GM19328 (cell line): ENCODE measurements at regions not wholly inside any gene's neighbourhood (a gene's known extent, or its start where the extent isn't known, plus 50 kb on each side); places are given as distances from the start of the nearest gene placed in this dataset.
"Not testable (repeated sequence)": the region's sequence is repeated elsewhere in the genome, so short reads cannot be mapped to it uniquely, and the experiment has no call there.

ENCODE experiments used
- ATAC-seq: cut with Tn5 transposase; IDR thresholded peaks from one replicate; pipeline ENCODE4 v1.9.1; 2021; ENCODE audit warnings: mild to moderate bottlenecking, moderate library complexity; ENCODE audit not compliant: unreplicated experiment

GRCh38 chr5:32916648-32917047 is 205.5 kb downstream of the NPR3 start:
- ATAC-seq, result no peak

GRCh38 chr5:32928761-32929160 is 217.6 kb downstream of the NPR3 start:
- ATAC-seq, result no peak

DNA sequence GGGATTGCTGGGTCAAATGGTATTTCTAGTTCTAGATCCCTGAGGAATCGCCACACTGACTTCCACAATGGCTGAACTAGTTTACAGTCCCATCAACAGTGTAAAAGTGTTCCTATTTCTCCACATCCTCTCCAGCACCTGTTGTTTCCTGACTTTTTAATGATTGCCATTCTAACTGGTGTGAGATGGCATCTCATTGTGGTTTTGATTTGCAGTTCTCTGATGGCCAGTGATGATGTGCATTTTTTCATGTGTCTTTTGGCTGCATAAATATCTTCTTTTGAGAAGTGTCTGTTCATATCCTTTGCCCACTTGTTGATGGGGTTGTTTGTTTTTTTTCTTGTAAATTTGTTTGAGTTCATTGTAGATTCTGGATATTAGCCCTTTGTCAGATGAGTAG is 220.3 kb downstream of the NPR3 start:
- ATAC-seq, result not testable (repeated sequence)

GRCh38 chr5:32932241-32932935 is 221.3 kb downstream of the NPR3 start:
- ATAC-seq, result no peak

DNA sequence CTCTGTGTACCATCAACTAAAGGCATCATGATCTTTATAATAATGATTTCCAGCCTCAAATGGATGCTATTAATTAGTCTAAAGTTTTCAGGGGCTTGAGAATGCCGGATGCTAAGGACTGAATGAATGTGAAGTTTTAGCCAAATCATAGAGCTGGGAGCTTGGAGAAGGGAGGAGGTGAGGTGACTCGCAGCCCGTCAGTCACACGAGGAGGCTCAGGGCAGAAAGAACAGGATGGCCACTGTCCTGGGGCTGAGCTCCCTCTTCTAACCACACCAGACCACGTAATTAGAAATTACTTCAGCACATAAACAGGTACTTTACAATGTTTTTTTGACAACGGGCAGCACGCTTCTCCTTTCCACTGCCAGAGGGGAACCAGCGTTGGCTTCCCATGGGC is 222.6 kb downstream of the NPR3 start:
- ATAC-seq, result no peak

GRCh38 chr5:32934529-32934928 is 223.4 kb downstream of the NPR3 start:
- no peak for ATAC-seq

- no peak for ATAC-seq
Observed at GRCh38 chr5:32935283-32935682, 224.2 kb downstream of the NPR3 start.

- no peak for ATAC-seq
Observed at GRCh38 chr5:32936329-32936728, 225.2 kb downstream of the NPR3 start.

GRCh38 chr5:32942225-32942989 is 231.3 kb downstream of the NPR3 start:
- ATAC-seq, result peak; percentile 67

DNA sequence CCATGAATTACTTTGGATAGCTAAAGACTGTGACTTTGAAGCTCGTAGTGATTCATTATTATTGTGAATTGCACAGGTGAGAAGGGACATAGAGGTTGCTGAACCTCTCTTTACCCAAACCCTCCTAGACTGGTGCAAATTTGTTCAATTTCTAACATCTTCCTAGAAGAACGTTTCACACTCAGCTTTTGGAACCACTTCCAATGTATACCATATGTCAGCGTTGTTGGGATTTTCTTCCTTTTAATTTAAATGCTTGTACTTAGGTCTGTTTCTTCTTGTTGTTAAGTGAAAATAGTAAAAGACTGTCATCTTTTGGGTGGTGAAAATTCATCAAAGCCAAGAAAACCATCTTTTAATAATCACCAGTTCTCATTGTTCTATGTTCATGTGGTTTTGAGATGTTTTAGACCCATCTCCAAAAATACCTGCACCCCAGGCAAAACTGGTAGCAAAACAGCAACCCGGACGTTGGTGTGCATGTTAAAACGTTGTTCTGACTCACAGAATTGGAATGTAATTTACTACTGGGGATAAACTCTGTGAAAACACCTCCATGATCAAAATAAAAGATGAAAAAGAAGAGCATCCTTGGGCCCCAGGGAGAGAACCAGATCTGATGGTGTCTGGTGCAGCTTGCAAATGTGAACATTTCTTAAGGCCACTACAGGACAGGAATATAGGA is 238.3 kb downstream of the NPR3 start:
- no peak for ATAC-seq

GRCh38 chr5:32951003-32951402 is 239.9 kb downstream of the NPR3 start:
- no peak for ATAC-seq

DNA sequence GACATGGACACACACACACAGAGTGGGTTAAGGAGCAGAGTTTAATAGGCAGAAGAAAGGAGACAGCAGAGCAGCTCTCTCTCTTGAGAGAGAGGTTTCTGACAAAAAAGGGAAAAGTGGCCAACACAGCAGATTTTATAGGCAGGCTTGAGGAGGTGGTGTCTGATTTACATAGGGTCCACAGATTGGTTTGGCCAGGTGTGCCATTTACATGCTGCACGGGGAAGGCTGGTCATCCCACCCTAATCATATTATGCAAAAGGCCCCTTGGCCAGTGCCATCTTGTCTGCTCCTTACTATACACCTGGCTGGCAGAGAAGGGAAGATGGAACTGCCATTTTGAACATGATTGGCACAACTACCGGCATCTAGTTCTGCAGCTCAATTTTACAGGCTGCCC is 240.8 kb downstream of the NPR3 start:
- no peak for ATAC-seq

- ATAC-seq, result not testable (repeated sequence)
Observed at GRCh38 chr5:32952421-32952820, 241.3 kb downstream of the NPR3 start.

DNA sequence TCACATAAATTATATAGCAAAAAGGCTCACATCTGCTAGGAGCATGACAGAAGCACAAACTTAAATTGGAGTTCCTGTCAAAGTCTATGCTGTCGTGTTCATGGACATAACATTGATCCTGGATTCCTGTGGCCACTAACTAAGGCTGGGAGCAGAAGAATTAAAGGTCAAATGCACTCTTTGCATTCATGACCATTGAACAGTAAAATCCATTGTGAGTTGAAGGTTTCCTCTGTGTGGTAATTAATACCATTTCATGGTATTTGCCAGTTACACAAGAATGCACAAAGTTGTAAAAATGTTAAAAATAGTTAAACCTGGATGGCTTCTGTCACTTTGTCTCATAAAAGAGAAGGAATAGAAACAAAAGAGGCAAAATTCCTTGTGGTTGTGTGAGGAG is 242.6 kb downstream of the NPR3 start:
- no peak for ATAC-seq

DNA sequence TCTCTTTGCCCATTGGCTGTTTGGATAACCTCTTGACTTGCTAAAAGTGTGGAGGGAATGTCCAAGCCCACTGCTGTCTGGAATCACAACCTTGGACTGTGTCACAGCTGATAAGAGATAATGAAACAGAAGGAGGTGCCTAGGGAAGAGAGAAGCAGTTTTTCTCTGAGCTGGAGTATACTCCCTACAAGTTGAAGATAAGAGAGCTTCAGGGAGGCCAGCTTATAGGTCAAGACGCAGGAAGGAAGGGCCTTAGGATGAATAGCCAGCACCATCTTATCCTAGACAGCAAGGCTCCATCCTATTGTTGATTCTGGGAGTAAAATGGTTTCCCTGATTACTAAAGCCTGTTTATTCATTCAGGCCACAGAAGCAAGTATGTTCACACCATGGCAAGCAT is 244.7 kb downstream of the NPR3 start:
- ATAC-seq, result no peak

- ATAC-seq, result no peak
Observed at GRCh38 chr5:32960340-32961058, 249.4 kb downstream of the NPR3 start.

GRCh38 chr5:32961059-32961415 is 249.9 kb downstream of the NPR3 start:
- ATAC-seq, result no peak

DNA sequence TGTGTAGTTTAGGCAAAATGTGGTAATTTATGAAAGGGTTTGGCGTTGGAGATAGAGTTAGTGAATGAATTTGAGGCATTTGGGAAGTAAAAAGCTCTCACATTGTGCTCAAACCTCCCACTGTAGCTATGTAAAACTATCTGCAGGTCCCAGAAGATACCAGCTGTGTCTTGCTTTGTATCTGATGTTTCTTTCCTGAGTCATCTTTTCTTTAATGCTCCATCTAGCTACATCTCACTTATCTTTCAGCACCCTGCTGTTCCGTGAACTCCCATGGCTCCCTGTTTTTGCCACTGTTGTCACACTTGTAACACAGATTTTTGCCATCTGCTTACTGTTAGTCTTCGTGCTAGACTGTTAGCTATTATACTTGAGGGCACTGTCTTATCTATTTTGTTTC is 253.1 kb downstream of the NPR3 start:
- ATAC-seq, result no peak

DNA sequence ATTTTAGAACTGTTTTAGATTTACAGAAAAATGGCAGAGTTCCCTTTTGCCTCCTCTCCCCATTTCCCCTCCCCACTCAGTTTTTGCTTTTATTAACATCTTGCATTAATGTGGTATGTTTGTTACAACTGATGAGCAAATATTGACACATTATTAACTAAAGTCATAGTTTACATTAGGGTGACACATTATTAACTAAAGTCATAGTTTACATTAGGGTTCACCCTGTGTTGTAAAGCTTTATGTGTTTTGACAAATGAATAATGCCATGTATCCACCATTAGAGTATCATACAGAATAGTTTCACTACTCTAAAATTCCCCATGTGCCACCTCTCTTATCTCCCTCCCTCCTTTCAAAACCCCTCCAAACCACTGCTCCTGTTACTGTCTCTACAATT is 262.5 kb downstream of the NPR3 start:
- no peak for ATAC-seq

- ATAC-seq, result no peak
Observed at GRCh38 chr5:32975656-32976375, 264.7 kb downstream of the NPR3 start.

DNA sequence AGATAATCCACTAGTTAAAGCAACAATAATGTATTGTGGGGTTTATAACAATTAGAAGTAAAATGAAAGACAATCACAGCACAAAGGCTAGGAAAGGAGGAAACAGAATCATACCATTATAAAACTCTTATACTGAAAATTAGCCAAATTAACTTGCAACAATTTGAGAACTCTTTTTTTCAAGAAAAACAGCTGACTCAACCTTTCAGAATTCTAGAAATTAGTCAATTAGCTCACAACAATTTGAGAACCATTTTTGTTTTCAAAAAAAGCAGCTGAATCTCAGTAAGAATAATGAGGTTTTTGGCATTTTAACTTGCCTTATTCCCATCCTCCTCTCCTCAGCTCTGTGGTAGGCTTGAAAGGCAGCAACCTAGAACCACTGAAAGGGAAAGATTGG is 269.9 kb downstream of the NPR3 start:
- ATAC-seq, result no peak
